HFF-Myc (cell line): ENCODE measurements at regions not wholly inside any gene's neighbourhood (a gene's known extent, or its start where the extent isn't known, plus 50 kb on each side); places are given as distances from the start of the nearest gene placed in this dataset.

Experiments used
- DNase-seq: peaks from one replicate; pipeline ENCODE4 v3.0.0-alpha.2; 2011; ENCODE audit warnings: low read depth; ENCODE audit errors: extremely low read depth
- H3K4me3 ChIP-seq: replicated peaks from 2 replicates; pipeline ENCODE4 v1.5.1; 2011; ENCODE audit warnings: low read depth, mild to moderate bottlenecking, control low read depth, low read length
- TF ChIP-seq, protein P1 (sequence below): IDR thresholded peaks from 2 replicates; pipeline ENCODE4 v1.5.1; 2012; ENCODE audit warnings: mild to moderate bottlenecking, low read depth, low read length, control low read depth; ENCODE audit errors: missing control alignments

DNA sequence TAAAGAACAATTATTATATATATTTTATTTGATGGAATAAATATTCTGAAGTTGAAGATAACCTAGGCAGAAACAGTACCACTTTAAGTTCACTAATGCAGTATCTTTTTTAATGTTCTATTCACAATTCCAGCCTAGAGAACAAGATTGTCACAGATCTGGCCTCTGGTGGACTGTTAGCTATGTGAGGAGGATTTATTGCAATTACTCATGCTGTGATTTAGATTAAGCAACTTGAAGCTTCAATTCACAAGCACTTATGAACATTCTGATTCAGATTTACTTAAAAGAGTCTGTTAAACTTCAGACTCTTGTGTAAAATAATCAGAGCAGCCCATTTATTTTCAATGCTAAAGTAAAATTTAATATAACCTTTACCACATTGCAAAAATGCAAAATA, 1489.8 kb downstream of the STIM2 start:
- no peak overlapping the region for H3K4me3 ChIP-seq
- DNase-seq = no peak
- TF ChIP-seq, protein P1, sequence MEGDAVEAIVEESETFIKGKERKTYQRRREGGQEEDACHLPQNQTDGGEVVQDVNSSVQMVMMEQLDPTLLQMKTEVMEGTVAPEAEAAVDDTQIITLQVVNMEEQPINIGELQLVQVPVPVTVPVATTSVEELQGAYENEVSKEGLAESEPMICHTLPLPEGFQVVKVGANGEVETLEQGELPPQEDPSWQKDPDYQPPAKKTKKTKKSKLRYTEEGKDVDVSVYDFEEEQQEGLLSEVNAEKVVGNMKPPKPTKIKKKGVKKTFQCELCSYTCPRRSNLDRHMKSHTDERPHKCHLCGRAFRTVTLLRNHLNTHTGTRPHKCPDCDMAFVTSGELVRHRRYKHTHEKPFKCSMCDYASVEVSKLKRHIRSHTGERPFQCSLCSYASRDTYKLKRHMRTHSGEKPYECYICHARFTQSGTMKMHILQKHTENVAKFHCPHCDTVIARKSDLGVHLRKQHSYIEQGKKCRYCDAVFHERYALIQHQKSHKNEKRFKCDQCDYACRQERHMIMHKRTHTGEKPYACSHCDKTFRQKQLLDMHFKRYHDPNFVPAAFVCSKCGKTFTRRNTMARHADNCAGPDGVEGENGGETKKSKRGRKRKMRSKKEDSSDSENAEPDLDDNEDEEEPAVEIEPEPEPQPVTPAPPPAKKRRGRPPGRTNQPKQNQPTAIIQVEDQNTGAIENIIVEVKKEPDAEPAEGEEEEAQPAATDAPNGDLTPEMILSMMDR = no peak

DNA sequence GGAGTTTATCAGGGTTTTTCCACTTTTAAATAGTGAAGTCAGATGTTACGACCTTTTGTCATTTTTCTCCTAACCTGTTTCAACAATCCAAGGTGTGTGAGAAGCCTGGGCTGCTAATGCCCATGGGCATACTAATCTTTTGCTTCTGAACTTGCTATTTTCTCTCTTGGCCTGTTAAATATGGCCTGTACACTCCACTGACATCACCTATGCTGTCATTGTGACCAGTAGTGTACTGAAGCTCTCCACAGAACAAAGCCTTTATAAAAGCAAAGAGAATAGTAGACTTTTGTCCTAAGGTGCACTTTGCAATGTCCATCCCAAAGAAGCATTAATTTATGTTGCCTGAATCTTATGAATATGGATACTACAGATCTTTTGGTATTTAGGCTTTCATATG, 1490.5 kb downstream of the STIM2 start:
- no peak overlapping the region for H3K4me3 ChIP-seq
- TF ChIP-seq, protein P1 = no peak
- no peak for DNase-seq

DNA sequence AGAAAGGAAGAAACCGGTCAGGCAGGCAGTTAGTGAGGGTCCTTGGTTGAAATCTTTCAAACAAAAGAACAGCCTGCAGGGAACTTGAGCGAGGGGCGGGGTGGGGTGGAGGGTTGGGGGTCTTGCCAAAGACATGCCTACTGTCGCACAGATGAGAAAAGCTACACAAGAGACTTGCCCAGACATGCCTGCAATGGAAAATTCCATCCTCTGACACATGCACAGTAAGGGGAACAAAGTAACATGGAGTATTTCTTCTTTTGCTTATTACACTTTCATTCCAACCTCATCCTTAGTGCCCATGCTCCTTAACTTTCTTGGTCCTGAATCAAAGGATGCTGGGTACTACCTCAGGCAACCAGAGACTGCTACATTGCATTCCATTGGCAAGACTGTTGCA, 1491.2 kb downstream of the STIM2 start:
- TF ChIP-seq, protein P1 = no peak
- no peak for DNase-seq
- no peak overlapping the region for H3K4me3 ChIP-seq

DNA sequence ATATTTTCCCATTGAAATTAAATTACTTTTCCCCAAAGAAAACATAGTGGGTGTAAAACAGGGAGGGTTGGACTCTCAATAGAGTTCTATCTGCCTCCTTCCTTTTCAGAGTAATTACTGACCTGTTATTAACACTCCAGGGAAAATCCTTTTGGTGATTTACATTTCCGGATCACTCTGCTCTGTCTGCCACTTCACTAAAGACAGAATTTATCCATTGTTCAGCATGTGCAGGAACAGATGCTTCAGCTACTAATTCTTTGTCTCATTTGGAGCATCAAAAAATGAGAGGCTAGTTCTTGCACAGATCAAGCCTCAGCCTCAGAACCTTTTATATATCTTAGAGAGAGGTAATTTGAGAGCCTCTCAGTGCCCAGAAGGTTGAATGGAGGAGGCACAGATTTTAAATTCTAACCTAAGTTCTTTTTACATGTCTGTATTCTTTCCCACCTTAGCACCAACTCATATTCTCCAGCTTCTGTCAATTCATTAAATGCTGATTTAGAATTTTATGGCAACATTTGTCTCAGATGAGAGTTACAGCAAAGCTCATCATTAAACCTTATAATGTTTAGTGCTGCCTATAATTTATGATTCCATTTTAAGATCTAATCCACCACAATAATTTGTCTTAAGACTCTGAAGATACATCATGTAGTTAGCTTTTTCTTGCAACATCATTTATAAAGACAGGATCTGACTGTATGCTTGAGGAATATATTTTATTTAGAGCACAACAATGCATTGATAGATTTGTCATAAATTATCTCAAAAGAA, 1494.4 kb downstream of the STIM2 start:
- DNase-seq = no peak
- TF ChIP-seq, protein P1 = no peak
- no peak overlapping the region for H3K4me3 ChIP-seq

DNA sequence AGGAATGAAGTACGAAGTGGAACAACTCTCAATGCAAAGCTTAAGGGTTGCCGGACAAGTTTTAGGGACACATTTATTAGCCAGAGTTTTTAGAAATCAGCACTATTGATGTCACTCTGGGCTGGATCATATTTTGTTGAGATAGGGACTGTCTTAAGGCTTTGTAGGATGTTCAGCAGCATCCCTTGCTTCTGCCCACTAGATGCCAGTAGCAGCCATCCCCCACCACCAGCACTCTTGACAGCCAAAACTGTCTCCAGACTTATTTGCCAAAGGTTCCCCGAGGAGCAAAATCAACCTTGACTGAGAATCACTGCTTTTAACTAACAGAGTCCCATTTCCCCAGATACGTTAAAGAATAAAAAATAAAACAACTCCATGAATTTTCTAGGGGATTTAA, 1497.3 kb downstream of the STIM2 start:
- H3K4me3 ChIP-seq = no peak overlapping the region
- DNase-seq = no peak
- TF ChIP-seq, protein P1 = peak; percentile 33

DNA sequence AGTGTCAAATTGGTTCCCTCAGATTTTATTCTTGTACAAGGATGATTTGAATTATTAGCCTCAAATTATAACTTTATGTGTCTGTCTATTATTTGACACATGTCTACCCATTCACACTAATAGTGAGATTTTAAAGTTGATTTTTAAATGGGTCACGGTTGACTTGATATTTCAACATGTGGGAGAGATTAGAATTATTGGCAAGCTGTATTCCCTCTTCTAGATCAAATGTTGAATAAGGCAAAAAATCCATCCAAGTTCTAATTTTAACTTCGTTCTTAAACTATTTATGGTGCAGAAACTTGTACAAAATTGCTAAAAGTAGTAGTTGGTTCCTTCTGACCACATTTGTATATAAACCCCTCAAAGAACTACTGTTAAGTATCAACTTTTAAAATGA, 1498.0 kb downstream of the STIM2 start:
- no peak for DNase-seq
- TF ChIP-seq, protein P1 = no peak
- no peak overlapping the region for H3K4me3 ChIP-seq

DNA sequence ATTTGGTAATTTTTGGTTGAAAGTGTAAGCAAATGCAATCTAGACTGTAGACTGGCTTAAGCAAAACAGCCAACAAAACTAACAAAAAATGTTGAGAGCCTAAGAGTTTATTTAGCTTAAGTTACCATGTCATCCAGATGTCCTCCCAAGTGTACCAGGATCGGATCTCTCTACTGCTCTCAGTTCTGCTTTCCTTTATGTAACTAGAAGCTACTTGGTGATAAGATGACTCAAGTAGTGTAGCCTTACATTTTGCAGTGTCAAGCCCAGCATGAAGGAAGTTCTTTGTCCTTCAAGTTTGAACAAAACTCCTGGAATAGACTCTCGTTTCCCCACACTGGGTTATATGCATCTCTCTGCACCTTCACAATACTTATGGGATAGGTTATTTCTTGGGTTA, 1500.0 kb downstream of the STIM2 start:
- DNase-seq = no peak
- no peak overlapping the region for H3K4me3 ChIP-seq
- TF ChIP-seq, protein P1 = no peak
